Neural progenitor cell (in vitro differentiated cells): ENCODE measurements at regions not wholly inside any gene's neighbourhood (a gene's known extent, or its start where the extent isn't known, plus 50 kb on each side); places are given as distances from the start of the nearest gene placed in this dataset.
A peak's percentile ranks its signal among the peaks of the same experiment; 100 is the strongest.

Source experiments
- DNase-seq: peaks from one replicate; pipeline ENCODE4 v3.0.0-alpha.2; 2016; ENCODE audit warnings: low spot score
- H2AFZ ChIP-seq: fragments of 200-600 bp; sonication (generic); replicated peaks from 2 replicates; pipeline ENCODE4 v1.6.1; 2016; ENCODE audit warnings: antibody characterized with exemption
- H3F3A ChIP-seq: fragments of 200-600 bp; sonication (generic); 2 replicates; pipeline ENCODE4 v1.6.1; 2016; ENCODE audit warnings: antibody characterized with exemption, low read depth
- H3K27ac ChIP-seq: fragments of 200-600 bp; sonication (generic); 2 replicates; pipeline ENCODE4 v1.5.1; 2016; ENCODE audit warnings: mild to moderate bottlenecking
- H3K27me3 ChIP-seq: fragments of 200-600 bp; sonication (generic); 2 replicates; pipeline ENCODE4 v1.6.1; 2016; ENCODE audit warnings: mild to moderate bottlenecking, moderate library complexity
- H3K36me3 ChIP-seq: fragments of 200-600 bp; sonication (generic); 2 replicates; pipeline ENCODE4 v1.5.1; 2016
- H3K4me1 ChIP-seq: fragments of 200-600 bp; sonication (generic); 2 replicates; pipeline ENCODE4 v1.6.1; 2016; ENCODE audit warnings: mixed run types
- H3K4me2 ChIP-seq: fragments of 200-600 bp; sonication (generic); 2 replicates; pipeline ENCODE4 v1.6.1; 2016
- H3K4me3 ChIP-seq: fragments of 200-600 bp; sonication (generic); 2 replicates; pipeline ENCODE4 v1.5.1; 2016
- H3K79me2 ChIP-seq: fragments of 200-600 bp; sonication (generic); 2 replicates; pipeline ENCODE4 v1.6.1; 2016; ENCODE audit warnings: low read depth
- H3K9ac ChIP-seq: fragments of 200-600 bp; sonication (generic); 2 replicates; pipeline ENCODE4 v1.6.1; 2016
- H3K9me3 ChIP-seq: fragments of 200-600 bp; sonication (generic); 2 replicates; pipeline ENCODE4 v1.5.1; 2016; ENCODE audit warnings: low read depth
- H4K20me1 ChIP-seq: fragments of 200-600 bp; sonication (generic); 2 replicates; pipeline ENCODE4 v1.6.1; 2016; ENCODE audit warnings: low read depth
- H3K27ac Mint-ChIP-seq: 3 replicates; pipeline ENCODE4 v1.8.0; 2021; ENCODE audit warnings: mixed read lengths
- H3K27me3 Mint-ChIP-seq: 2 replicates; pipeline ENCODE4 v1.8.0; 2022; ENCODE audit warnings: low read depth, mild to moderate bottlenecking, inconsistent platforms, moderate library complexity, mixed read lengths; ENCODE audit not compliant: insufficient read depth
- H3K36me3 Mint-ChIP-seq: 3 replicates; pipeline ENCODE4 v1.8.0; 2021; ENCODE audit warnings: mixed read lengths
- H3K4me1 Mint-ChIP-seq: 3 replicates; pipeline ENCODE4 v1.8.0; 2021; ENCODE audit warnings: mixed read lengths
- H3K4me3 Mint-ChIP-seq: 3 replicates; pipeline ENCODE4 v1.8.0; 2021; ENCODE audit warnings: mild to moderate bottlenecking, moderate library complexity, mixed read lengths
- H3K9me3 Mint-ChIP-seq: 3 replicates; pipeline ENCODE4 v1.8.0; 2020; ENCODE audit warnings: mixed read lengths
- CTCF ChIP-seq: fragments of 200-600 bp; sonication (generic); IDR thresholded peaks from 2 replicates; pipeline ENCODE4 v1.5.1; 2017; ENCODE audit warnings: antibody characterized with exemption, mild to moderate bottlenecking
- EZH2 ChIP-seq: fragments of 200-600 bp; sonication (generic); IDR thresholded peaks from 2 replicates; pipeline ENCODE4 v1.6.1; 2017; ENCODE audit warnings: antibody characterized with exemption, mild to moderate bottlenecking, moderate library complexity
- EZH2phosphoT487 ChIP-seq: fragments of 200-600 bp; sonication (generic); IDR thresholded peaks from 2 replicates; pipeline ENCODE4 v1.6.1; 2017; ENCODE audit warnings: antibody characterized with exemption

GRCh38 chr5:165805756-165806155, 2300.3 kb downstream of the MAT2B start:
- no peak overlapping the region for H3K4me3 ChIP-seq
- no peaks in the 10 kb centered on the region for H3K27me3 ChIP-seq
- Mint-ChIP-seq H3K9me3 (no peaks in the 10 kb centered on the region), H3K4me1 (no peaks in the 10 kb centered on the region), H3K36me3 (no peaks in the 10 kb centered on the region), H3K27me3 (no peaks in the 10 kb centered on the region), H3K27ac (no peak overlapping the region), H3K4me3 (no peak overlapping the region)
- H3K36me3 ChIP-seq: no peaks in the 10 kb centered on the region
- no peaks in the 10 kb centered on the region for H3K79me2 ChIP-seq
- H3K4me1 ChIP-seq: peaks cover 4% of the 10 kb centered on the region
- H4K20me1 ChIP-seq: no peaks in the 10 kb centered on the region
- TF ChIP-seq CTCF: peak; percentile 34
- TF ChIP-seq EZH2: no peak
- TF ChIP-seq EZH2phosphoT487: no peak
- no peak overlapping the region for H3K27ac ChIP-seq
- no peaks in the 10 kb centered on the region for H3K9me3 ChIP-seq
- DNase-seq: peak; percentile 47
- no peak overlapping the region for H3K9ac ChIP-seq
- no peaks in the 10 kb centered on the region for H3F3A ChIP-seq
- peak overlapping the region; percentile 35 for H2AFZ ChIP-seq
- H3K4me2 ChIP-seq: no peak overlapping the region

GRCh38 chr5:165808335-165808734, 2302.9 kb downstream of the MAT2B start:
- TF ChIP-seq CTCF: no peak
- TF ChIP-seq EZH2: no peak
- no peak for TF ChIP-seq EZH2phosphoT487
- H3K27ac Mint-ChIP-seq: no peak overlapping the region
- no peaks in the 10 kb centered on the region for H3K9me3 ChIP-seq
- H3F3A ChIP-seq: no peaks in the 10 kb centered on the region
- H4K20me1 ChIP-seq: no peaks in the 10 kb centered on the region
- H3K4me1 ChIP-seq: peaks cover 4% of the 10 kb centered on the region
- no peak overlapping the region for H3K27ac ChIP-seq
- no peaks in the 10 kb centered on the region for H3K9me3 Mint-ChIP-seq
- no peak for DNase-seq
- no peak overlapping the region for H3K4me3 ChIP-seq
- H3K27me3 Mint-ChIP-seq: no peaks in the 10 kb centered on the region
- no peaks in the 10 kb centered on the region for H3K4me1 Mint-ChIP-seq
- no peaks in the 10 kb centered on the region for H3K79me2 ChIP-seq
- H3K4me2 ChIP-seq: no peak overlapping the region
- H3K36me3 Mint-ChIP-seq: no peaks in the 10 kb centered on the region
- H3K36me3 ChIP-seq: no peaks in the 10 kb centered on the region
- H3K27me3 ChIP-seq: no peaks in the 10 kb centered on the region
- H2AFZ ChIP-seq: no peak overlapping the region
- no peak overlapping the region for H3K9ac ChIP-seq
- H3K4me3 Mint-ChIP-seq: no peak overlapping the region

- H3K4me2 ChIP-seq: no peak overlapping the region
- Mint-ChIP-seq H3K27ac (no peak overlapping the region), H3K36me3 (no peaks in the 10 kb centered on the region), H3K27me3 (no peaks in the 10 kb centered on the region), H3K4me3 (no peak overlapping the region), H3K4me1 (no peaks in the 10 kb centered on the region), H3K9me3 (no peaks in the 10 kb centered on the region)
- H3K4me1 ChIP-seq: peaks cover 4% of the 10 kb centered on the region
- no peak overlapping the region for H3K9ac ChIP-seq
- H3K27me3 ChIP-seq: no peaks in the 10 kb centered on the region
- no peaks in the 10 kb centered on the region for H3F3A ChIP-seq
- no peaks in the 10 kb centered on the region for H3K79me2 ChIP-seq
- TF ChIP-seq CTCF (no peak), EZH2 (no peak), EZH2phosphoT487 (no peak)
- H3K27ac ChIP-seq: no peak overlapping the region
- no peaks in the 10 kb centered on the region for H3K36me3 ChIP-seq
- no peak overlapping the region for H2AFZ ChIP-seq
- H4K20me1 ChIP-seq: no peaks in the 10 kb centered on the region
- H3K9me3 ChIP-seq: no peaks in the 10 kb centered on the region
- no peak overlapping the region for H3K4me3 ChIP-seq
- no peak for DNase-seq
Observed at GRCh38 chr5:165809914-165810313, 2304.5 kb downstream of the MAT2B start.

- H3K4me1 ChIP-seq: no peaks in the 10 kb centered on the region
- no peak overlapping the region for H2AFZ ChIP-seq
- no peak overlapping the region for H3K27ac ChIP-seq
- H4K20me1 ChIP-seq: no peaks in the 10 kb centered on the region
- no peaks in the 10 kb centered on the region for H3K27me3 ChIP-seq
- H3K36me3 Mint-ChIP-seq: no peaks in the 10 kb centered on the region
- H3K4me3 Mint-ChIP-seq: no peak overlapping the region
- no peaks in the 10 kb centered on the region for H3K27me3 Mint-ChIP-seq
- H3K9me3 ChIP-seq: no peaks in the 10 kb centered on the region
- no peaks in the 10 kb centered on the region for H3F3A ChIP-seq
- DNase-seq: no peak
- no peaks in the 10 kb centered on the region for H3K79me2 ChIP-seq
- no peak overlapping the region for H3K4me2 ChIP-seq
- no peak overlapping the region for H3K9ac ChIP-seq
- H3K9me3 Mint-ChIP-seq: peaks cover 5% of the 10 kb centered on the region
- TF ChIP-seq EZH2: no peak
- no peak for TF ChIP-seq CTCF
- TF ChIP-seq EZH2phosphoT487: no peak
- no peaks in the 10 kb centered on the region for H3K4me1 Mint-ChIP-seq
- no peaks in the 10 kb centered on the region for H3K36me3 ChIP-seq
- no peak overlapping the region for H3K27ac Mint-ChIP-seq
- no peak overlapping the region for H3K4me3 ChIP-seq
Observed at GRCh38 chr5:165829504-165829903, 2324.1 kb downstream of the MAT2B start.
